ENCODE measurements at regions not wholly inside any gene's neighbourhood (a gene's known extent, or its start where the extent isn't known, plus 50 kb on each side); places are given as distances from the start of the nearest gene placed in this dataset.

DNA sequence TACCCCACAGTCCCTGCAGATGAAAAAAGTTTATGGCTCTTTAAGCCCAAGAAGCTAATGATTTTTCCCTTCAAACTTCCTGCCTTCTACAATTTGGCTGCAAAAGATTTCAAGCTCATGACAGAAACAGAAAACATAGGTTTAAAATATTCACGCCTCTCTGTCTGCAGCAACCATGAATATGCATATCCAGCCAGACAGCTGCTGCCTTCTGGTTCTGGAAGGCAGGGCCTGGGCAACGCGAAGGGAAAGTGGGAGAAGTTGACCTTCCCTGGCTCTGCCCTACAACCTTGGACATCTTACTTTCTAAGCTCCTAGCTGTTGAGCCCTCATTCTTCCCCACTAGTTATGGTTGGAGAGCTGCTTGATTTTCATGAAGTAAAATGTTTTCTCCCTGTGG lies 64.8 kb upstream of the CLINT1 start:
- no peak for DNase-seq

DNA sequence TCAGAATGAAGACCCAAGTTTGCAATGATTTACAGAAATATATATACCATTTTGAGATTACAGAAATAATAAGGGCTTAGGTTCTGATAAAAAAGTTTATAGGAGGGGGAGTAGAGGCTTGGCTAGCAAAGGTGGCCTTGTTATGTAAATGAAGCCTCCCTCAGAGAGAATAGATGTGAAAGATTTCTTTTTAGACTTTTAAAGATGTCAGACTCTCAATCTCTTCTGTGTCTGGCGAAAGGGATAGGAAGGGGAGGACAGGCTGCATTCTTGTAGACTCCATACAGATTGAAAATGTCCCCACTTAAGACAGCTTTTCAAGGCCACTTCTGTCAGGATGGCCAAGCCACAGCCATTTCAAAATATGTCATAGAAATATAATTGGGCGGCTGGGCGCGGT lies 63.1 kb upstream of the CLINT1 start:
- DNase-seq, result no peak

DNA sequence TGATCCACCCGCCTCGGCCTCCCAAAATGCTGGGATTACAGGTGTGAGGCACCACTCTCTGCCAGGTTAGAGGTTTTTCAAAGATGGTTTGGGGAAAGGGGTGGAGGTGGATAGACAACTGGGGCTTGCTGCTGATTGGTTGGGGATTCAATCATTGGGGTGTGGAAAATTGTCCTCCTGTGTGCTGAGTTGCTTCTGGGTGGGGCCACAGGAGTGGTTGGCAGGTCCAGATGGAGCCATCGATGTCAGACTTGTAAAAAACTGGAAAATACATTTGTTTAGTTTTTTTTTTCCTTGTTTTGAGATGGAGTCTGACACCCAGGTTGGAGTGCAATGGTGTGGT lies 61.9 kb upstream of the CLINT1 start:
- no peak for DNase-seq

DNA sequence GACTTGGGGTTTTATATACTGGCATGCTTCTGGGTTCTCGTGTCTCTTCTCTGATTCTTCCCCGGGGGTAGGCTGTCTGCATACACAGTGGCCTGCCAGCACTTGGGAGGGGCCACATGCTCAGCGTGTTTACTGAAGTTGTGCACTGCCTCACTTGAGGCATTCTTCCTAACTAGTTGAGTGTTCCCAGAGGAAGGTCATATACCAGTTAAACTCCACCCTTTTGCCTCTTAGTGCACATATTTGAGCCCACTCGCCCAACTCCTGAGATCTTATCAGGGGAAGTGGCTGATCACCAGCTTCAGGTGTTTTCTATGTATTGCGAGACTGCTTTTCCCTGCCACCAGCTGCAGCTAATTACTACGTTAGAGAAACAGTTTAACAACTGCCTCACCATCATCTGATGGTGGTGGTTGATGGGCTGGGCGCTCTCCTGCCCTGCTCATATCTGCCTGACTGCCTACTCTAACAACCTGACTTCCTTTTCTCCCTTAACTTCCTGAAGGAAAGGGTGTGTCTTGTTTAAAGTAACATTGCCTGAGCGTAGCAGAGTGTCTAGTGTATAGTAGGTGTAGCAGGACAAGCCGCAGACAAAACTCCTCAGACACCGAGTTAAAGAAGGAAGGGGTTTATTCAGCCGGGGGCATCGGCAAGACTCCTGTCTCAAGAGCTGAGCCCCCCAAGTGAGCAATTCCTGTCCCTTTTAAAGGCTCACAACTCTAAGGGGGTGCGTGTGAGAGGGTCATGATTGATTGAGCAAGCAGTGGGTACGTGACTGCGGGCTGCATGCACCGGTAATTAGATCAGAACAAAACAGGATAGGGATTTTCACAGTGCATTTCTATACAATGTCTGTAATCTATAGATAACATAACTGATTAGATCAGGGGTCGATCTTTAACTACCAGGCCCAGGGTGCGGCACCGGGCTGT lies 60.1 kb upstream of the CLINT1 start:
- no peak for DNase-seq

DNA sequence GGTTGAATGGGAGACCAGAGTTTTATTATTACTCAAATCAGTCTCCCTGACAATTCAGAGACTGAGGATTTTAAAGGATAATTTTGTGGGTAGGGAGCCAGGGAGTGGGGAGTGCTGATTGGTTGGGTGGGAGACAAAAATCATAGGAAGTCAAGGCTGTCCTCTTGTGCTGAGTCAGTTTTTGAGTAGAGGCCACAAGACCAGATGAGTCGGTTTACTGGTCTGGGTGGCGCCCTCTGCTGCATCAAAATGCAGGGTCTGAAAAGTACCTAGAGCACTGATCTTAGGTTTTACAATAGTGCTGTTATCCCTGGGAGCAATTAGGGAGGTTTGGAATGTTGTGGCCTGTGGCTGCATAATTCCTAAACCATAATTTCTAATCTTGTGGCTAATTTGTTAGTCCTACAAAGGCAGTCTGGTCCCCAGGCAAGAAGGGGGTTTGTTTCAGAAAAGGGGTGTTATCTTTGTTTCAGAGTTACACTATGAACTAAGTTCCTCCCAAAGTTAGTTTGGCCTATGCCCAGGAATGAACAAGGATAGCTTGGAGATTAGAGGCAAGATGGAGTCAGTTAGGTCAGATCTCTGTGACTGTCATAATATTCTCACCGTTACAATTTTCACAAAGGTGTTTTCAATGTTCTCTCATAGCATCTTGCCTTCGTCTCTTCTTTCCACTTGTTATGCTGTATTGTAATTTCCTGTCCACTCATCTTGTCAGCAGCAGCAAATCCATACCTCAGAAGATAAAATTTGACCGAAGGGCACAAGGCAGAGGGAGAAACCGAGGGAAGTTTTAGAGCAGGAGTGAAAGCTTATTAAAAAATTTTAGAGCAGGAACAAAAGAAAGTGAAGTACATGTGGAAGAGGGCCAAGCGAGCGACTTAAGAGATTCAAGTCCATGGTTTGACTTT lies 59.2 kb upstream of the CLINT1 start:
- peak; percentile 28 to 49 for DNase-seq

DNA sequence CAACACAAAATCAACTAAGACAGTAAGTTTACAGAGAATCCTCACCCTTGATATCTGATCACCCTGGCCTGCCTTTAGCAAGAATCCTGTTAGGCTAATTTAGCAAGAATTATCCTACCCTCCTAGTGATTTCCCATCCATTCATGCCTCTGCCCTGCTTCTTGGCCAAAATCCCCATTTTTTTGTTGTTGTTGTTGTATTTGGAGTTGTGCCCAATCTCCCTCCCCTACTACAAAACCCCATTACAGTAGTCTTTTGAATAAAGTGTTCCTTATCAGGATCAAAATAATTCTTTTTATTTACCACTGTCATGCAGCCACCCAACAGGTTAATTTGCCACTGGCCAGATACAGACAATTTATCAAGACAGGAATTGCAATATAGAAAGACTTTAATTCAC lies 58.5 kb upstream of the CLINT1 start:
- DNase-seq, result no peak

DNA sequence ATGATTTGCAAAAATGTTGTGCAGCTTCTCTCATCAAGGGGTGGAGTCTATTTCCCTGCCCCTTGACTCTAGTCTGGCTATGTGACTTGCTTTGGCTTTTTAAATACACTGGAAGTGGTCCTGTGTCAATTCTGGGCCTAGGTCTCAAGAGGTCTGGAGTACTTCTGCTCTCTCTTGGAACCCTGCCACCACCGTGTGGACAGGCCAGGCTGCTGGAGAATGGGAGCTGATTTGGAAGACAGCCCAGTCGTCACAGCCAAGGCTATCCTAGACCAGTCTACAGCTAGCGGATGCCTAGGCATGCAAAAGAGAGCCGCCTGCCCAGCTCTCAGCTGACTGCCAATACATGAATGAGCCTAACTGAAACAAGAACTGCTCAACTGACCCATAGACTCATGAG lies 56.7 kb upstream of the CLINT1 start:
- DNase-seq, result no peak

DNA sequence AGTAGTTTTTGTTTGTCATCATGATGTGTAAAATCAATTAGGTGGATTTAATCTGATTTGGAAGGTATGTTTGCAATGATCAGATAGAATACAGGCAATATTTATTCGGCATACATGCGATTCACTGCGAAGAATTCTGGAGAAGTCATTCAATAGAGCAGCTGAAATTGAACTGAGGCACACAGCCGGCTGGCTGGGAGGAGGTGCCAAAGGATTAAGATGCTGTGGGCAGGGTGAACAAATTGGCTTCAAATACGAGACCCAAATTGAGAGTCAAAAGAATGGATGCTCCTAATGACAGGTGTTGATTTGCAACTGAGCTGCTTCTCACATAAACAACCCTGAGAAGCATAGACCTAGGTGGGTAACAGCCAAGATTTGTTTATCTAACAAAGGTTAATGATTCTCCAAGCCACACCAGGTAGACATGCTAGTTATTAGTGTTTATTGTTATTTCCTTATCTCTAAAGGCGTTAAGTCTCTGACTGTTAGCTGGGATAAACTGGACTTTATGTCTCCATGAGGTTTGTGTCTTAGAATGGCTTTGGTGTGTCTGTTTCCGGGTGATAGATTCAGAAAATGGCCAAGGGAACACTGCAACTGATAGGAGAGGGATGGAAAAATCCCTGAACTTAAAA lies 55.3 kb upstream of the CLINT1 start:
- no peak for DNase-seq

DNA sequence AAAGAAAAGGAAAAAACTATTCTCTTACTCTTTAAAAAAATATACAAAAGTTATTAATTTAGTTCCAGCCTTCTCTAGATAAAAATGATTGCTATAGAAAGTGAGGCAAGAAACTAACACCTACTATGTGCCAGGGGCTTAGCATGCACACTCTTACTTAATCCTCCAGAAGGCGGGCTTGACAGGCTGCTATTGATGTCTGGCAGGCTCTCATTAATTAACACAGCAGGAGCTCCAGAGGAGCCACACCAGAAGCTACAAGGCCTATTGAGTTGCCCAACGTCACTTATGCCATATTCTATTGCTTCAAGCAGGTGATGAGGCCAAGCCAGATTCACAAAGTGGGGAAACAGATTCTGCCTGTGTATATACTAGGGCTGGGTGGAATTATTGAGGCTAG lies 54.6 kb upstream of the CLINT1 start:
- DNase-seq, result no peak

DNA sequence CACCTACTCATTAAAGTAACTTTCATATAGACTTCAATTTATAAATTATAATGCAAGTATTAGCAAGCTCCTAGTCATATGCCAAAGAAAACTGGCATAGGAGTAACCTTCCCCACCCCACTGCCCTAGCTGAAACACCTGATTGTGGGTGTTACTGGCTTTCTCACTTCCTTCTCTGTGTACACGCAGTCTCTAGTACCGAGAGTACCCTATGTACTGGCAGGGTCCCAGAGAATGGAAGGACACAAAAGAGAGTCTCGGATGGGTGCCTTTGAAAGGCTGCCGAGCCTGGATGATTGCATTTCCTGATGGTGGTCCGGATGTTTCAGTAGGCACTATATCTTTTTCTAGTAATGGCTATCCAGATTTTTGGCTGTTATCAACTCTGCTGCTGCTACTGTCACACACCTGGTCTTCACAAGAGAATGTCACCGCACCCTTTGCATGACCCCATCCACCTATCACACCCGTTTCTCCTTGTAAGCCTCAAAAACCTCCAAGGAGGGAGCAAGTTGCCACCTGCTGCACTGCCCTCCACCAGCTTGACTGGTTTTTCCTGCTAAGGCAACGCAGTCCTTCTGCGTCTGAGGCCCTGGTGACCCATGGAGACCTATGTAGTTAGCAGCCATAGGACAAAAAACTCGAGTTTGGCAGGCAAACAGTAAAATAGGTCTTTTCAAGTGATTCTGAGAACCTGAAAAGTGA lies 53.8 kb upstream of the CLINT1 start:
- DNase-seq, result no peak

DNA sequence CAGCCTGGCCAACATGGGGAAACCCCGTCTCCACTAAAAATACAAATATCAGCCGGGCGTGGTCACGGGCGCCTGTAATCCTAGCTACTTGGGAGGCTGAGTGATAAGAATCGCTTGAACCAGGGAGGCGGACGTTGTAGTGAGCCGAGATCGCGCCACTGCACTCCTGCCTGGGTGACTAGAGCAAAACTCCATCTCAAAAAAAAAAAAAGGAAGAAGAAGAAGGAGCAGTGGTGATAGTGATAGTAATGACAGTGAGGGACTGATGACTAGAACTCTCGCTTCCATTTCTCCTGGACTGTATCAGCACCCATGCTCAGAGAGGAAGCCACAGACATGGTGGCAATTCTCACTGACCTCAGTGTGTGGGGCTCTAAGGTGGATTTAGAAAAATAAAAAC lies 52.6 kb upstream of the CLINT1 start:
- DNase-seq, result no peak
